ENCODE measurements at regions not wholly inside any gene's neighbourhood (a gene's known extent, or its start where the extent isn't known, plus 50 kb on each side); places are given as distances from the start of the nearest gene placed in this dataset.

- no peaks in the 10 kb centered on the region for H3K9me3 Mint-ChIP-seq (ENCODE audit: low read depth)
- H3K27ac Mint-ChIP-seq, result no peak overlapping the region
- no peaks in the 10 kb centered on the region for H3K36me3 Mint-ChIP-seq (ENCODE audit: insufficient read depth)
- no peak overlapping the region for H3K4me3 Mint-ChIP-seq (ENCODE audit: low read depth)
- DNase-seq (ENCODE audit: low spot score, unreplicated experiment), result no peak
- H3K27me3 Mint-ChIP-seq, result no peaks in the 10 kb centered on the region
- H3K4me1 Mint-ChIP-seq (ENCODE audit: low read depth), result no peaks in the 10 kb centered on the region
- TF ChIP-seq CTCF (IDR thresholded peaks at IDR 0.05; ENCODE audit: unreplicated experiment), result no peak
These were observed 50.9 kb upstream of the OSTN start for GRCh38 chr3:191148131-191148530.

- H3K4me3 Mint-ChIP-seq (ENCODE audit: low read depth), result no peak overlapping the region
- H3K4me1 Mint-ChIP-seq (ENCODE audit: low read depth), result no peaks in the 10 kb centered on the region
- H3K36me3 Mint-ChIP-seq (ENCODE audit: insufficient read depth), result no peaks in the 10 kb centered on the region
- TF ChIP-seq CTCF (IDR thresholded peaks at IDR 0.05; ENCODE audit: unreplicated experiment), result no peak
- H3K27ac Mint-ChIP-seq, result no peak overlapping the region
- no peak for DNase-seq (ENCODE audit: low spot score, unreplicated experiment)
- no peaks in the 10 kb centered on the region for H3K27me3 Mint-ChIP-seq
- no peaks in the 10 kb centered on the region for H3K9me3 Mint-ChIP-seq (ENCODE audit: low read depth)
These were observed 55.8 kb upstream of the OSTN start for GRCh38 chr3:191143224-191143623.

GRCh38 chr3:191141728-191142127 lies 57.3 kb upstream of the OSTN start:
- no peaks in the 10 kb centered on the region for H3K27me3 Mint-ChIP-seq
- no peaks in the 10 kb centered on the region for H3K36me3 Mint-ChIP-seq (ENCODE audit: insufficient read depth)
- DNase-seq (ENCODE audit: low spot score, unreplicated experiment), result no peak
- H3K27ac Mint-ChIP-seq, result no peak overlapping the region
- no peak for TF ChIP-seq CTCF (IDR thresholded peaks at IDR 0.05; ENCODE audit: unreplicated experiment)
- H3K4me3 Mint-ChIP-seq (ENCODE audit: low read depth), result no peak overlapping the region
- H3K4me1 Mint-ChIP-seq (ENCODE audit: low read depth), result no peaks in the 10 kb centered on the region
- no peaks in the 10 kb centered on the region for H3K9me3 Mint-ChIP-seq (ENCODE audit: low read depth)

- no peak overlapping the region for H3K4me3 Mint-ChIP-seq (ENCODE audit: low read depth)
- no peaks in the 10 kb centered on the region for H3K27me3 Mint-ChIP-seq
- DNase-seq (ENCODE audit: low spot score, unreplicated experiment), result no peak
- H3K9me3 Mint-ChIP-seq (ENCODE audit: low read depth), result peaks cover 4% of the 10 kb centered on the region
- H3K4me1 Mint-ChIP-seq (ENCODE audit: low read depth), result peaks cover under 1% of the 10 kb centered on the region
- no peak for TF ChIP-seq CTCF (IDR thresholded peaks at IDR 0.05; ENCODE audit: unreplicated experiment)
- H3K36me3 Mint-ChIP-seq (ENCODE audit: insufficient read depth), result peaks cover 1% of the 10 kb centered on the region
- H3K27ac Mint-ChIP-seq, result no peak overlapping the region
These were observed 59.3 kb upstream of the OSTN start for GRCh38 chr3:191139736-191140135.

DNA sequence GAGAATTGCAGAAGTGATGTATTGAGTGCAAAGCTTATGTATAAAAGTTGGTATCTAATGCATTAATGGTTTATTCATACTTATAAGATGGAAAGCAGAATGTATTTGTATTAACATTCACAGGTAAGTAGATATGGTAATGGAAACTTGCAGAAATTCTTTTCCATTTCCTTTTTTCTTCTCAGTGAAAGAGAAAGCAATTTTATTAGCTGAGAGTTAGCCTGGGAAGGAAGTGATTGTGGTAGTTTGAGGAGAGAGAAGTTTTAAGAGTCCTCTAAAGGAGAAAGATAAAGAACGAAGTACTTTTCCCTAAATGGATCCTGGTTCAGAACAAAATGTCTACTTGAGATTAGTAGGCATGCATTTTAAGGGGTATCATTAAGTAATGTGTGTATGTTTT lies 60.1 kb upstream of the OSTN start:
- TF ChIP-seq CTCF (IDR thresholded peaks at IDR 0.05; ENCODE audit: unreplicated experiment), result no peak
- DNase-seq (ENCODE audit: low spot score, unreplicated experiment), result no peak
- peaks cover 1% of the 10 kb centered on the region for H3K36me3 Mint-ChIP-seq (ENCODE audit: insufficient read depth)
- H3K9me3 Mint-ChIP-seq (ENCODE audit: low read depth), result peaks cover 4% of the 10 kb centered on the region
- H3K4me1 Mint-ChIP-seq (ENCODE audit: low read depth), result peaks cover 2% of the 10 kb centered on the region
- H3K4me3 Mint-ChIP-seq (ENCODE audit: low read depth), result no peak overlapping the region
- no peaks in the 10 kb centered on the region for H3K27me3 Mint-ChIP-seq
- H3K27ac Mint-ChIP-seq, result no peak overlapping the region

Data from progenitor cell of endocrine pancreas (in vitro differentiated cells).